K562 (cell line): ENCODE measurements at regions not wholly inside any gene's neighbourhood (a gene's known extent, or its start where the extent isn't known, plus 50 kb on each side); places are given as distances from the start of the nearest gene placed in this dataset.

Experiments
- CEBPG ChIP-seq, 3 experiments: fragments of 200-800 bp in 1 of 3; sonication (Bioruptor generic) in 1 of 3; sonication (generic) in 1 of 3; formaldehyde crosslinking in 1 of 3; IDR thresholded peaks in 2 of 3; conservative IDR thresholded peaks in 1 of 3; 2 replicates each; pipeline versions ENCODE4 v1.6.1 to v1.8.0; 2016 to 2022; ENCODE audit warnings: missing compliant biosample characterization in 2 of 3, missing genetic modification characterization in 2 of 3, mild to moderate bottlenecking in 1 of 3, missing genetic modification reagents in 1 of 3
- CTBP1 ChIP-seq: fragments of 450-650 bp; IDR thresholded peaks from 2 replicates; pipeline ENCODE4 v1.6.1; 2016; ENCODE audit warnings: borderline replicate concordance
- NCOA6 ChIP-seq: fragments of 450-650 bp; IDR thresholded peaks from 2 replicates; pipeline ENCODE4 v1.6.1; 2017; ENCODE audit warnings: mild to moderate bottlenecking
- NFYB ChIP-seq: IDR thresholded peaks from 2 replicates; pipeline ENCODE4 v1.6.1; 2011; ENCODE audit warnings: mild to moderate bottlenecking, moderate library complexity; ENCODE audit not compliant: insufficient read length; ENCODE audit errors: extremely low read depth
- NRF1 ChIP-seq, 2 experiments: fragments of 450-650 bp; IDR thresholded peaks in 1 of 2; conservative IDR thresholded peaks in 1 of 2; 2 replicates each; pipeline ENCODE4 v1.6.1; 2014; ENCODE audit warnings: mild to moderate bottlenecking in 2 of 2
- STAG1 ChIP-seq: sonication (generic); formaldehyde crosslinking; IDR thresholded peaks from 2 replicates; pipeline ENCODE4 v1.5.0; 2020; ENCODE audit warnings: missing genetic modification reagents, borderline replicate concordance
- TAF9B ChIP-seq: fragments of 450-650 bp; IDR thresholded peaks from 2 replicates; pipeline ENCODE4 v1.6.1; 2018; ENCODE audit warnings: mild to moderate bottlenecking; ENCODE audit not compliant: partially characterized antibody
- XRCC3 ChIP-seq: fragments of 450-650 bp; IDR thresholded peaks from 2 replicates; pipeline ENCODE4 v1.6.1; 2017; ENCODE audit warnings: mild to moderate bottlenecking, moderate library complexity
- ZEB2 ChIP-seq: fragments of 450-650 bp; IDR thresholded peaks from 2 replicates; pipeline ENCODE4 v1.6.1; 2016
- ZNF239 ChIP-seq: fragments of 250-450 bp; sonication (Bioruptor Pico); IDR thresholded peaks from 2 replicates; pipeline ENCODE4 v1.4.0; 2020; ENCODE audit warnings: mild to moderate bottlenecking
- ZSCAN29 ChIP-seq: fragments of 450-650 bp; IDR thresholded peaks from 2 replicates; pipeline ENCODE4 v1.6.1; 2017
- TF ChIP-seq, protein P1 (sequence below), 2 experiments: fragments of 150-350 bp in 1 of 2; IDR thresholded peaks; 2 replicates each; pipeline ENCODE4 v1.6.1; 2012 to 2016; ENCODE audit warnings: low read depth in 2 of 2, low read length in 2 of 2, mild to moderate bottlenecking in 1 of 2, moderate library complexity in 1 of 2
- TF ChIP-seq, protein P2 (sequence below): sonication (generic); formaldehyde crosslinking; IDR thresholded peaks from 2 replicates; pipeline ENCODE4 v1.8.0; 2023; ENCODE audit warnings: mild to moderate bottlenecking, missing genetic modification reagents
- TF ChIP-seq, protein P3 (sequence below), 2 experiments: IDR thresholded peaks; 2 replicates each; pipeline ENCODE4 v1.6.1; 2012; ENCODE audit warnings: improper control_type of control experiment in 2 of 2, low read depth in 2 of 2, low read length in 2 of 2, borderline replicate concordance in 1 of 2
- TF ChIP-seq, protein P4 (sequence below): fragments of 250-450 bp; sonication (Bioruptor Pico); IDR thresholded peaks from 2 replicates; pipeline ENCODE4 v1.5.1; 2021; ENCODE audit warnings: mild to moderate bottlenecking

DNA sequence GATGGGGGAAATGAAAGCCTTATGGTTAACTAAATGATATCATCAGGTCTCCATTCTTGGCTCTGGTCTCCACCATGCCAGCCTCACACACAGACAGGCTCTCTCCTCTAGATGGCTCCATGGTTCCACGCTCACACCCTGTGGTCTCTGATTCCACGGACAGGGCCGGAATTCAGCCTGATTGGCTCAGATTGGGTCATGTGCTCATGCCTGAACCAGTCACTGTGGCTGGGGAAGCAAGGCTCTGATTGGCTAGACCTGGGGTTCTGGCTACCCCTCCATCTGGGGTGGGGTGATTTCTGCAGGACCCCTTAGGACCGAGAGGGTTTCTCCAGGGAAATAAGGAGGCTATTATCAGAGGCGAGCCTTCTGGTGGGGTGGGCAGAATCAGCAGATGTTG, 277.0 kb downstream of the PTPRU start (continued):
- TF ChIP-seq, protein P1, sequence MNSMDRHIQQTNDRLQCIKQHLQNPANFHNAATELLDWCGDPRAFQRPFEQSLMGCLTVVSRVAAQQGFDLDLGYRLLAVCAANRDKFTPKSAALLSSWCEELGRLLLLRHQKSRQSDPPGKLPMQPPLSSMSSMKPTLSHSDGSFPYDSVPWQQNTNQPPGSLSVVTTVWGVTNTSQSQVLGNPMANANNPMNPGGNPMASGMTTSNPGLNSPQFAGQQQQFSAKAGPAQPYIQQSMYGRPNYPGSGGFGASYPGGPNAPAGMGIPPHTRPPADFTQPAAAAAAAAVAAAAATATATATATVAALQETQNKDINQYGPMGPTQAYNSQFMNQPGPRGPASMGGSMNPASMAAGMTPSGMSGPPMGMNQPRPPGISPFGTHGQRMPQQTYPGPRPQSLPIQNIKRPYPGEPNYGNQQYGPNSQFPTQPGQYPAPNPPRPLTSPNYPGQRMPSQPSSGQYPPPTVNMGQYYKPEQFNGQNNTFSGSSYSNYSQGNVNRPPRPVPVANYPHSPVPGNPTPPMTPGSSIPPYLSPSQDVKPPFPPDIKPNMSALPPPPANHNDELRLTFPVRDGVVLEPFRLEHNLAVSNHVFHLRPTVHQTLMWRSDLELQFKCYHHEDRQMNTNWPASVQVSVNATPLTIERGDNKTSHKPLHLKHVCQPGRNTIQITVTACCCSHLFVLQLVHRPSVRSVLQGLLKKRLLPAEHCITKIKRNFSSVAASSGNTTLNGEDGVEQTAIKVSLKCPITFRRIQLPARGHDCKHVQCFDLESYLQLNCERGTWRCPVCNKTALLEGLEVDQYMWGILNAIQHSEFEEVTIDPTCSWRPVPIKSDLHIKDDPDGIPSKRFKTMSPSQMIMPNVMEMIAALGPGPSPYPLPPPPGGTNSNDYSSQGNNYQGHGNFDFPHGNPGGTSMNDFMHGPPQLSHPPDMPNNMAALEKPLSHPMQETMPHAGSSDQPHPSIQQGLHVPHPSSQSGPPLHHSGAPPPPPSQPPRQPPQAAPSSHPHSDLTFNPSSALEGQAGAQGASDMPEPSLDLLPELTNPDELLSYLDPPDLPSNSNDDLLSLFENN (IDR thresholded peaks at IDR 0.05; ENCODE audit: low read depth in 2 of 2, low read length in 2 of 2): no peak
- TF ChIP-seq ZNF239 (no peak), CEBPG (CRISPR knock-in tag; IDR thresholded peaks at IDR 0.05) (no peak), CEBPG (tag; conservative IDR thresholded peaks at IDR 0.05 in 1 of 2, IDR thresholded peaks at IDR 0.05 in 1 of 2) (no peak), TAF9B (no peak), NFYB (peak; percentile 92), XRCC3 (no peak), NRF1 (conservative IDR thresholded peaks at IDR 0.05 in 1 of 2, IDR thresholded peaks at IDR 0.05 in 1 of 2) (no peak), STAG1 (CRISPR knock-in tag) (peak; percentile 60; the same call in 1 of the 2 replicates), ZEB2 (no peak), NCOA6 (no peak), ZSCAN29 (no peak), CTBP1 (no peak)
- TF ChIP-seq, protein P2, sequence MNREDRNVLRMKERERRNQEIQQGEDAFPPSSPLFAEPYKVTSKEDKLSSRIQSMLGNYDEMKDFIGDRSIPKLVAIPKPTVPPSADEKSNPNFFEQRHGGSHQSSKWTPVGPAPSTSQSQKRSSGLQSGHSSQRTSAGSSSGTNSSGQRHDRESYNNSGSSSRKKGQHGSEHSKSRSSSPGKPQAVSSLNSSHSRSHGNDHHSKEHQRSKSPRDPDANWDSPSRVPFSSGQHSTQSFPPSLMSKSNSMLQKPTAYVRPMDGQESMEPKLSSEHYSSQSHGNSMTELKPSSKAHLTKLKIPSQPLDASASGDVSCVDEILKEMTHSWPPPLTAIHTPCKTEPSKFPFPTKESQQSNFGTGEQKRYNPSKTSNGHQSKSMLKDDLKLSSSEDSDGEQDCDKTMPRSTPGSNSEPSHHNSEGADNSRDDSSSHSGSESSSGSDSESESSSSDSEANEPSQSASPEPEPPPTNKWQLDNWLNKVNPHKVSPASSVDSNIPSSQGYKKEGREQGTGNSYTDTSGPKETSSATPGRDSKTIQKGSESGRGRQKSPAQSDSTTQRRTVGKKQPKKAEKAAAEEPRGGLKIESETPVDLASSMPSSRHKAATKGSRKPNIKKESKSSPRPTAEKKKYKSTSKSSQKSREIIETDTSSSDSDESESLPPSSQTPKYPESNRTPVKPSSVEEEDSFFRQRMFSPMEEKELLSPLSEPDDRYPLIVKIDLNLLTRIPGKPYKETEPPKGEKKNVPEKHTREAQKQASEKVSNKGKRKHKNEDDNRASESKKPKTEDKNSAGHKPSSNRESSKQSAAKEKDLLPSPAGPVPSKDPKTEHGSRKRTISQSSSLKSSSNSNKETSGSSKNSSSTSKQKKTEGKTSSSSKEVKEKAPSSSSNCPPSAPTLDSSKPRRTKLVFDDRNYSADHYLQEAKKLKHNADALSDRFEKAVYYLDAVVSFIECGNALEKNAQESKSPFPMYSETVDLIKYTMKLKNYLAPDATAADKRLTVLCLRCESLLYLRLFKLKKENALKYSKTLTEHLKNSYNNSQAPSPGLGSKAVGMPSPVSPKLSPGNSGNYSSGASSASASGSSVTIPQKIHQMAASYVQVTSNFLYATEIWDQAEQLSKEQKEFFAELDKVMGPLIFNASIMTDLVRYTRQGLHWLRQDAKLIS (CRISPR knock-in tag): no peak
- TF ChIP-seq, protein P3, sequence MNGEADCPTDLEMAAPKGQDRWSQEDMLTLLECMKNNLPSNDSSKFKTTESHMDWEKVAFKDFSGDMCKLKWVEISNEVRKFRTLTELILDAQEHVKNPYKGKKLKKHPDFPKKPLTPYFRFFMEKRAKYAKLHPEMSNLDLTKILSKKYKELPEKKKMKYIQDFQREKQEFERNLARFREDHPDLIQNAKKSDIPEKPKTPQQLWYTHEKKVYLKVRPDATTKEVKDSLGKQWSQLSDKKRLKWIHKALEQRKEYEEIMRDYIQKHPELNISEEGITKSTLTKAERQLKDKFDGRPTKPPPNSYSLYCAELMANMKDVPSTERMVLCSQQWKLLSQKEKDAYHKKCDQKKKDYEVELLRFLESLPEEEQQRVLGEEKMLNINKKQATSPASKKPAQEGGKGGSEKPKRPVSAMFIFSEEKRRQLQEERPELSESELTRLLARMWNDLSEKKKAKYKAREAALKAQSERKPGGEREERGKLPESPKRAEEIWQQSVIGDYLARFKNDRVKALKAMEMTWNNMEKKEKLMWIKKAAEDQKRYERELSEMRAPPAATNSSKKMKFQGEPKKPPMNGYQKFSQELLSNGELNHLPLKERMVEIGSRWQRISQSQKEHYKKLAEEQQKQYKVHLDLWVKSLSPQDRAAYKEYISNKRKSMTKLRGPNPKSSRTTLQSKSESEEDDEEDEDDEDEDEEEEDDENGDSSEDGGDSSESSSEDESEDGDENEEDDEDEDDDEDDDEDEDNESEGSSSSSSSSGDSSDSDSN (IDR thresholded peaks at IDR 0.05; ENCODE audit: borderline replicate concordance in 1 of 2, low read depth in 2 of 2, low read length in 2 of 2): no peak
- TF ChIP-seq, protein P4, sequence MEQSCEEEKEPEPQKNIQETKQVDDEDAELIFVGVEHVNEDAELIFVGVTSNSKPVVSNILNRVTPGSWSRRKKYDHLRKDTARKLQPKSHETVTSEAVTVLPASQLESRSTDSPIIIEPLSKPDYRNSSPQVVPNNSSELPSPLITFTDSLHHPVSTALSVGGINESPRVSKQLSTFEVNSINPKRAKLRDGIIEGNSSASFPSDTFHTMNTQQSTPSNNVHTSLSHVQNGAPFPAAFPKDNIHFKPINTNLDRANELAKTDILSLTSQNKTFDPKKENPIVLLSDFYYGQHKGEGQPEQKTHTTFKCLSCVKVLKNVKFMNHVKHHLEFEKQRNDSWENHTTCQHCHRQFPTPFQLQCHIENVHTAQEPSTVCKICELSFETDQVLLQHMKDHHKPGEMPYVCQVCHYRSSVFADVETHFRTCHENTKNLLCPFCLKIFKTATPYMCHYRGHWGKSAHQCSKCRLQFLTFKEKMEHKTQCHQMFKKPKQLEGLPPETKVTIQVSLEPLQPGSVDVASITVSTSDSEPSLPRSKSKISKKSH (CRISPR knock-in tag): no peak
